ENCODE measurements at regions not wholly inside any gene's neighbourhood (a gene's known extent, or its start where the extent isn't known, plus 50 kb on each side); places are given as distances from the start of the nearest gene placed in this dataset.

- no peak for DNase-seq (ENCODE audit: low read depth)
- H3K4me3 ChIP-seq (ENCODE audit: control insufficient read depth, low read depth, low read length), result no peak overlapping the region
- TF ChIP-seq CTCF (IDR thresholded peaks at IDR 0.05; ENCODE audit: control insufficient read depth, insufficient read depth, low read depth, low read length, missing control alignments), result no peak
These were observed 301.6 kb upstream of the C16orf82 start for GRCh38 chr16:26765087-26765486.

GRCh38 chr16:26768385-26769010 lies 298.2 kb upstream of the C16orf82 start:
- no peak for TF ChIP-seq CTCF (IDR thresholded peaks at IDR 0.05; ENCODE audit: control insufficient read depth, insufficient read depth, low read depth, low read length, missing control alignments)
- no peak for DNase-seq (ENCODE audit: low read depth)
- no peak overlapping the region for H3K4me3 ChIP-seq (ENCODE audit: control insufficient read depth, low read depth, low read length)

- H3K4me3 ChIP-seq (ENCODE audit: control insufficient read depth, low read depth, low read length), result no peak overlapping the region
- TF ChIP-seq CTCF (IDR thresholded peaks at IDR 0.05; ENCODE audit: control insufficient read depth, insufficient read depth, low read depth, low read length, missing control alignments), result no peak
- no peak for DNase-seq (ENCODE audit: low read depth)
These were observed 296.2 kb upstream of the C16orf82 start for GRCh38 chr16:26770547-26770946.

GRCh38 chr16:26772503-26772902 lies 294.2 kb upstream of the C16orf82 start:
- TF ChIP-seq CTCF (IDR thresholded peaks at IDR 0.05; ENCODE audit: control insufficient read depth, insufficient read depth, low read depth, low read length, missing control alignments), result no peak
- no peak overlapping the region for H3K4me3 ChIP-seq (ENCODE audit: control insufficient read depth, low read depth, low read length)
- no peak for DNase-seq (ENCODE audit: low read depth)

GRCh38 chr16:26777821-26778220 lies 288.9 kb upstream of the C16orf82 start:
- no peak for TF ChIP-seq CTCF (IDR thresholded peaks at IDR 0.05; ENCODE audit: control insufficient read depth, insufficient read depth, low read depth, low read length, missing control alignments)
- DNase-seq (ENCODE audit: low read depth), result no peak
- no peak overlapping the region for H3K4me3 ChIP-seq (ENCODE audit: control insufficient read depth, low read depth, low read length)

- H3K4me3 ChIP-seq (ENCODE audit: control insufficient read depth, low read depth, low read length), result no peak overlapping the region
- no peak for TF ChIP-seq CTCF (IDR thresholded peaks at IDR 0.05; ENCODE audit: control insufficient read depth, insufficient read depth, low read depth, low read length, missing control alignments)
- no peak for DNase-seq (ENCODE audit: low read depth)
These were observed 278.8 kb upstream of the C16orf82 start for GRCh38 chr16:26787924-26788323.

GRCh38 chr16:26791169-26791568 lies 275.6 kb upstream of the C16orf82 start:
- no peak for DNase-seq (ENCODE audit: low read depth)
- no peak for TF ChIP-seq CTCF (IDR thresholded peaks at IDR 0.05; ENCODE audit: control insufficient read depth, insufficient read depth, low read depth, low read length, missing control alignments)
- H3K4me3 ChIP-seq (ENCODE audit: control insufficient read depth, low read depth, low read length), result no peak overlapping the region

Measured in AG09309 (cell line).